Activated CD4-positive, alpha-beta T cell treated with anti-CD3 and anti-CD28 coated beads, Interleukin-2, amount 10 ng/mL, durations not matched to agents 24 days and 14 days (primary cell): ENCODE measurements at regions not wholly inside any gene's neighbourhood (a gene's known extent, or its start where the extent isn't known, plus 50 kb on each side); places are given as distances from the start of the nearest gene placed in this dataset.

Source experiments
- DNase-seq: peaks from one replicate; pipeline ENCODE4 v3.0.0; 2022
- H3K27ac Mint-ChIP-seq: one replicate; pipeline ENCODE4 v1.8.0; 2022; ENCODE audit warnings: mild to moderate bottlenecking, mixed read lengths
- H3K27me3 Mint-ChIP-seq: one replicate; pipeline ENCODE4 v1.8.0; 2022; ENCODE audit warnings: mixed read lengths
- H3K36me3 Mint-ChIP-seq: one replicate; pipeline ENCODE4 v1.8.0; 2022; ENCODE audit warnings: low read depth, mild to moderate bottlenecking, mixed read lengths
- H3K4me1 Mint-ChIP-seq: one replicate; pipeline ENCODE4 v1.8.0; 2021; ENCODE audit warnings: mixed read lengths
- H3K4me3 Mint-ChIP-seq: one replicate; pipeline ENCODE4 v1.8.0; 2022; ENCODE audit warnings: mild to moderate bottlenecking, moderate library complexity, mixed read lengths
- H3K9me3 Mint-ChIP-seq: one replicate; pipeline ENCODE4 v1.8.0; 2021; ENCODE audit warnings: mixed read lengths
- intact Hi-C: fragments of 100-400 bp; cut with micrococcal nuclease; formaldehyde crosslinking; loops from one replicate; pipeline ENCODE4 v1.15.1; 2023

GRCh38 chr19:31402529-31403316, 53.5 kb upstream of the TSHZ3 start:
- intact Hi-C loops: no loop called here
- no peaks in the 10 kb centered on the region for H3K27me3 Mint-ChIP-seq
- H3K4me3 Mint-ChIP-seq: no peak overlapping the region
- H3K9me3 Mint-ChIP-seq: no peaks in the 10 kb centered on the region
- DNase-seq: no peak
- no peaks in the 10 kb centered on the region for H3K36me3 Mint-ChIP-seq
- H3K4me1 Mint-ChIP-seq: no peaks in the 10 kb centered on the region
- H3K27ac Mint-ChIP-seq: no peak overlapping the region

DNA sequence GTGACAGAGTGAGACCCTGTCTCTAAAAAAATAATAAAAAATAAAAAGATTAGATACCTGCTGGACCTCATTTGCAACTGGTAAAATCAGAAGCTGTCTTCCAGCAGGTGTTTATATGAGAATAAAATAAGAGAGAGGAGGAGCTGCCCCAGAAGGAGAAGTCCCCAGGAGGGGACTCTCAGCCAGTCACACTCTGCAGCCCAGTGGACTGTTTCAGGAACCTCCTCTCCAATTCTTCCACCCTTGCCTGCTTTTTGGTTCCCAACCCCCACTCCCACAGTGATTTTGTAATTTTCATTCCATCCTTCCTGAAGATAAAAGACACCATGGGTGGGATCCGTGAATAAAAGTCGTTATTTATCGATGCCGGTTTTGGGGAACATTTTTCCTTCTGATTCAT, 56.9 kb upstream of the TSHZ3 start:
- DNase-seq: no peak
- Mint-ChIP-seq H3K27ac (no peak overlapping the region), H3K4me3 (no peak overlapping the region), H3K36me3 (no peaks in the 10 kb centered on the region), H3K4me1 (no peaks in the 10 kb centered on the region), H3K27me3 (no peaks in the 10 kb centered on the region), H3K9me3 (peaks cover 3% of the 10 kb centered on the region)
- intact Hi-C loops: no loop called here

DNA sequence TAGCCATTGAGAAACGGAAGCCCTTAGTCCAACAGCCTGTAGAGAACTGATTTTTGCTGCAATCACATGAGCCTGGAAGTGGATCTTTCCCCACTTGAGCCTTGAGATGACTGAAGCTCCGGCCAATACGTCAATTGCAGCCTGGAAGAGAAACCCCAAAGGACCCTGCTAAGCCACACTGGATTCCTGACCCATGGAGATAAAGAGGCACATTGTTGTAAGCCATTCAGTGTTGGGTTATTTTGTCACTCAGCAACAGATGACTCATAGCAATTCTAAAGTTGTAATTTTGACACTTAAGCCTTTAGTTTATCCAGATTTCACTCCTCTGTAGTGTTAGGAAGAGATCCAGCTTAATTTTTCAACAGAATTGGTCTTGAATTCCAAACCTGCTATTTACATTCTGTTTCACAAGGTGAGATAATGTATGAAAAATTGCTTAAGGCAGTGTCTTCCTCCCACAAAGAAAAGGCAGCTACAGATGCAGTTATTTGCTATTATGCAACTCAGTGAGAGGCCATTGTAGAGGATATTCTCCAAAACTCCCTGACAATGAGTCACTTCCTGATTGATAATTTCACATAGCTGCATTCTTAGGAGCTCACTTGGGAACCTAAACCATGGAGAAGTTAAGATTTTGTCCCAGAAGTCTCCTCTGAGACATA, 59.4 kb upstream of the TSHZ3 start:
- no peak overlapping the region for H3K27ac Mint-ChIP-seq
- peaks cover 3% of the 10 kb centered on the region for H3K9me3 Mint-ChIP-seq
- no peaks in the 10 kb centered on the region for H3K27me3 Mint-ChIP-seq
- no peaks in the 10 kb centered on the region for H3K36me3 Mint-ChIP-seq
- no peaks in the 10 kb centered on the region for H3K4me1 Mint-ChIP-seq
- no peak overlapping the region for H3K4me3 Mint-ChIP-seq
- intact Hi-C loops: no loop called here
- no peak for DNase-seq

DNA sequence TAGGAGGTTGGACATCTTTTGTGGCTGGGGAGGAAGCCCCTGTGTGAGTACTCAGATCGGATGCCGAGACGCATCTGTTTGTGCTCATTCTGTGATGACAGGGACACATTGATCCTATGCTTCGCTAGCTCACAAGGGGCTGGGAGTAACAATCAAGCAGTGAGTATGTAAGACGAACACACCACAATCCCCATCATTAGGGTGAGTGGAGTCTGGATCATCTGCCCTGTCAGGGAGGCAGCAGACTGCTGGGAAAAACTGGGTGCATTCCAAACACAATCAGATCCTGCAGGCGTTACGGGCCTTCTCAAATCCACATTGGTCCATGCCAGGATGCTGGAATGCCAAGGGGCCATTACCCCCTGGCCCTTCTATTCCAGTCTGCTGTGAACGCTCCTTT, 64.1 kb upstream of the TSHZ3 start:
- peaks cover 3% of the 10 kb centered on the region for H3K9me3 Mint-ChIP-seq

DNA sequence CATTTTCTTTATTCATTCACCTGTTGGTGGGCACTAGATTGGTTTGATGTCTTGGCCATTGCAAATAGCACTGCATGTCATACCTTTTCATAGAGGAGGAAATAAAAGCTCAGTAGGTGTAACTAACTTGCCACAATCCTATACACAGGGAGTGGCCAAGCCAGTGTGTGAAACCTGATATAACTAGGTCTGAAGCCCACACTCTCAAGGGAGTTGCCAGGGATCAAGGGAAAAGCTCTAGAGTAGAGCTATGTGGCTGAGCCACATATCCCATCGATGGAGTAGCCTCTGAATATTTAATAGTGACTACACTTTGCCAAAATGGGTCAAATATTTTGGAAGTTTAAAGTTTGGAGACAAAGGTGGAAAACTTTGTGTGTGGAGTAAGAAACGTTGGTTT, 66.1 kb upstream of the TSHZ3 start:
- peaks cover 3% of the 10 kb centered on the region for H3K9me3 Mint-ChIP-seq
- no peaks in the 10 kb centered on the region for H3K36me3 Mint-ChIP-seq
- intact Hi-C loops: no loop called here
- no peak overlapping the region for H3K27ac Mint-ChIP-seq
- H3K4me1 Mint-ChIP-seq: no peaks in the 10 kb centered on the region
- peaks cover 1% of the 10 kb centered on the region for H3K27me3 Mint-ChIP-seq
- no peak overlapping the region for H3K4me3 Mint-ChIP-seq
- no peak for DNase-seq

More for the DNA sequence above, 64.1 kb upstream of the TSHZ3 start:
- Mint-ChIP-seq H3K27me3 (peaks cover 1% of the 10 kb centered on the region), H3K27ac (no peak overlapping the region), H3K4me1 (no peaks in the 10 kb centered on the region), H3K4me3 (no peak overlapping the region), H3K36me3 (no peaks in the 10 kb centered on the region)
- no peak for DNase-seq
- intact Hi-C loops: no loop called here

- Mint-ChIP-seq H3K27me3 (peaks cover 1% of the 10 kb centered on the region), H3K4me3 (no peak overlapping the region), H3K36me3 (no peaks in the 10 kb centered on the region), H3K9me3 (no peaks in the 10 kb centered on the region), H3K4me1 (no peaks in the 10 kb centered on the region), H3K27ac (no peak overlapping the region)
- no peak for DNase-seq
- intact Hi-C loops: no loop called here
These were observed 67.3 kb upstream of the TSHZ3 start for GRCh38 chr19:31416548-31416947.

DNA sequence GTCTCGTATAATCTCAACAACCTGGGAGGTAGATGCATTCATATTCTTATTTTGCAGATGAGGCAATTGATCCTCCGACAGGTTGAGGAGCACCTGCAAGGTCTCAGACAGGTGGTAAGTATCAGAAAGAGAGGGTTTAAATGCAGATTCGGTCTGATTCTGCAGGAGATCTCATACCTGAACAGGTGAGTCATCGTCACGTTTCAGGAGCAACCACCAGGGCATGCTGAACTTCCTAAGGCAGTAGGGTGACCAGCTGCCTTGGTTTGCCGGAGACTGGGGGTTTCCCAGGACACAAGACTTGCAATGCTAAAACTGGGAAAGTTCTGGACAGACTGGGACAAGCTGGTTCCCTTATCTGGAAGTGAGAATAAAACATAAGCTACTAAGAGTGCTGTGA, 68.8 kb upstream of the TSHZ3 start:
- no peaks in the 10 kb centered on the region for H3K36me3 Mint-ChIP-seq
- DNase-seq: no peak
- peaks cover 1% of the 10 kb centered on the region for H3K27me3 Mint-ChIP-seq
- intact Hi-C loops: no loop called here
- H3K4me1 Mint-ChIP-seq: no peaks in the 10 kb centered on the region
- H3K4me3 Mint-ChIP-seq: no peak overlapping the region
- no peak overlapping the region for H3K27ac Mint-ChIP-seq
- no peaks in the 10 kb centered on the region for H3K9me3 Mint-ChIP-seq

GRCh38 chr19:31418692-31419430, 69.6 kb upstream of the TSHZ3 start:
- intact Hi-C loops: no loop called here
- H3K36me3 Mint-ChIP-seq: no peaks in the 10 kb centered on the region
- no peaks in the 10 kb centered on the region for H3K9me3 Mint-ChIP-seq
- H3K27me3 Mint-ChIP-seq: peaks cover 1% of the 10 kb centered on the region
- DNase-seq: no peak
- no peak overlapping the region for H3K27ac Mint-ChIP-seq
- H3K4me3 Mint-ChIP-seq: no peak overlapping the region
- H3K4me1 Mint-ChIP-seq: no peaks in the 10 kb centered on the region

GRCh38 chr19:31419871-31420445, 70.7 kb upstream of the TSHZ3 start:
- Mint-ChIP-seq H3K4me1 (no peaks in the 10 kb centered on the region), H3K4me3 (no peak overlapping the region), H3K27ac (no peak overlapping the region), H3K9me3 (no peaks in the 10 kb centered on the region), H3K36me3 (no peaks in the 10 kb centered on the region), H3K27me3 (peaks cover 1% of the 10 kb centered on the region)
- intact Hi-C loops: no loop called here
- DNase-seq: no peak

- Mint-ChIP-seq H3K36me3 (no peaks in the 10 kb centered on the region), H3K4me1 (no peaks in the 10 kb centered on the region)
- intact Hi-C loops: no loop called here
These were observed 71.8 kb upstream of the TSHZ3 start for GRCh38 chr19:31421082-31421481.

DNA sequence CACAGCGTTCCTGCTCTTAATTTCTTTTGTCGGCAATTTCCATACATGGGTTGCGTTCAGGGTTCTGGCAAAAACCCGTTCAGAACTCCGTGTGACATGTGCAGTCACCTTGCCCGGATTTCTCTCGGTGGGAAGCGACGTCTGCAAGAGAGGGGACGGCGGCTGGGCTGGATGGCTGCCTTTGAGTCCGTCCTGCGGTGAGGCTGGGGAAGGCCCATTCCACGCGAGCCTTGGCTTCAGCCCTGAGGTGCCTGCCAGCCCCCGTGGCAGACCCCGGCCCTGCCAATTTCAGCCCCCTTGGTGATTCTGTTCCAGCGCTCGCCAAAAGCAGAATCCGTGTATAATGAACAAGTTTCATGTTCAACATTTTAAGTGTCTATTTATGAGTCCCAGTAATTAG, 72.6 kb upstream of the TSHZ3 start:
- Mint-ChIP-seq H3K27me3 (no peaks in the 10 kb centered on the region), H3K4me1 (no peaks in the 10 kb centered on the region), H3K9me3 (no peaks in the 10 kb centered on the region), H3K4me3 (no peak overlapping the region), H3K36me3 (no peaks in the 10 kb centered on the region), H3K27ac (no peak overlapping the region)
- no peak for DNase-seq
- intact Hi-C loops: no loop called here

More at GRCh38 chr19:31421082-31421481, 71.8 kb upstream of the TSHZ3 start:
- Mint-ChIP-seq H3K27me3 (peaks cover 1% of the 10 kb centered on the region), H3K27ac (no peak overlapping the region), H3K9me3 (no peaks in the 10 kb centered on the region), H3K4me3 (no peak overlapping the region)
- DNase-seq: no peak

DNA sequence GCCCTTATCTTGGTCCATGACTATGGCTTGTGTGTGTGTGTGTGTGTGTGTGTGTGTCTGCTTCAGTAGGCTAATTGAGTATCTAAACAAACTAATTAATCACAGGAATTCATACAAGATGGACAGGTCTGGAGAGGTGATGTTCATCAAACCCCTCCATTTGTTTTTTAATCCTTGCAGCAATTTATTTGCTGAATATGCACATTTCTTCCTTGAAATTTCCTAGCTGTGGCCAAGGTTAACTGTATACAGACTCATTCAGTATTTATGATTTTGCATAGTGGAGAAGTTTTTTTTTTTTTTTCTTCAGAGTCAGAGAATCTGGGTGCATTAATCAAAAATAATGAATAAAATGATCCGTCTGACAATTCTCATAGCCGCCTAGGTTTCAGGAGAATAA, 74.7 kb upstream of the TSHZ3 start:
- Mint-ChIP-seq H3K27ac (no peak overlapping the region), H3K27me3 (no peaks in the 10 kb centered on the region)

DNA sequence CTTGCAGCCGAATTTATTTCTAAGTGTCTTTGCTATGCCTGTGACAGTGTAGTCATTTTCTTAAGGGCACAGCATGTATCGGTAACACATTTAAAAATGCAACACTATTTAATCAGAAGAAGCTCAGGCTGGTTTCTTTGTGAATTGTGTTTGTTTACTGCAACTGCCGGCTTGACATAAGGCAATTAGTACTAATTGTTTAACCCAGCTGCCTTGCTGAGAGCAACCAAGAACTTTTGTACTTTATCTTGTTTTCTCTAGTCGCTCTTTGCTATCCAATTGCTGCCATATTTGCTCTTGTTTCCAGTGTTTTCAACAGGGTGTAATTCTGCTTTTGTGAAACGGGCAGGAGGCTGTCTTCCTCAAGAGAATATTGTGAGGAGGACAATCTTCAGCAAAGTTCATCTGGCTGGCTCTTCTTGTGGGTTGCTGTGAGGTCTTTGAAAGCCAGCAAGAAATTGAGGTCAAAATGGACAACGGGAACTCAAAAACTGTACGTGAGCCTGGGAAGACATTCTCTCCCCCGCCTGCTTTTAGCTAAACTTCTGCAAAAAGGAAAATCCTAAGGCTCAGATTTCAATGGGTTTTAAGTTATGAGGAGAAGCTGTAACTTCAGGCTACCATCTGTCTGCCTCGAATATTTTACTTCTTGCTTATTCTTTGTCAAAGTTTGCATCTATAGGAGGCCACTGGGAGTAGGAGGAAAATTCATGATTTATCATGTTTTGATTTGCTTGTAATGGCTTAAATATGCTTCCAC, 75.8 kb upstream of the TSHZ3 start:
- Mint-ChIP-seq H3K4me1 (no peaks in the 10 kb centered on the region), H3K4me3 (no peak overlapping the region), H3K27me3 (no peaks in the 10 kb centered on the region), H3K9me3 (no peaks in the 10 kb centered on the region), H3K27ac (no peak overlapping the region), H3K36me3 (no peaks in the 10 kb centered on the region)
- intact Hi-C loops: no loop called here
- no peak for DNase-seq

More for the DNA sequence above, 74.7 kb upstream of the TSHZ3 start:
- Mint-ChIP-seq H3K4me3 (no peak overlapping the region), H3K4me1 (no peaks in the 10 kb centered on the region), H3K36me3 (no peaks in the 10 kb centered on the region), H3K9me3 (no peaks in the 10 kb centered on the region)
- DNase-seq: no peak
- intact Hi-C loops: no loop called here
